Cardiac fibroblast (primary cell): ENCODE measurements at regions not wholly inside any gene's neighbourhood (a gene's known extent, or its start where the extent isn't known, plus 50 kb on each side); places are given as distances from the start of the nearest gene placed in this dataset.

Experiments
- DNase-seq, 2 donors: peaks; one replicate each; pipeline versions ENCODE4 v3.0.0 to v3.0.0-alpha.2; 2010; ENCODE audit warnings: low read depth in 2 of 2
- H3K4me3 ChIP-seq, 2 donors: replicated peaks in 1 of 2; 1 replicate in 1 of 2; 2 replicates in 1 of 2; pipeline ENCODE4 v1.5.1; 2011; ENCODE audit warnings: low read depth in 2 of 2, low read length in 2 of 2, mild to moderate bottlenecking in 2 of 2, moderate library complexity in 1 of 2
- TF ChIP-seq, protein P1 (sequence below): IDR thresholded peaks from one replicate; pipeline ENCODE4 v1.5.1; 2011; ENCODE audit warnings: low read depth, mild to moderate bottlenecking, low read length, inconsistent platforms

GRCh38 chr17:77783991-77784820 is 174.3 kb upstream of the TNRC6C start:
- no peak for DNase-seq
- TF ChIP-seq, protein P1, sequence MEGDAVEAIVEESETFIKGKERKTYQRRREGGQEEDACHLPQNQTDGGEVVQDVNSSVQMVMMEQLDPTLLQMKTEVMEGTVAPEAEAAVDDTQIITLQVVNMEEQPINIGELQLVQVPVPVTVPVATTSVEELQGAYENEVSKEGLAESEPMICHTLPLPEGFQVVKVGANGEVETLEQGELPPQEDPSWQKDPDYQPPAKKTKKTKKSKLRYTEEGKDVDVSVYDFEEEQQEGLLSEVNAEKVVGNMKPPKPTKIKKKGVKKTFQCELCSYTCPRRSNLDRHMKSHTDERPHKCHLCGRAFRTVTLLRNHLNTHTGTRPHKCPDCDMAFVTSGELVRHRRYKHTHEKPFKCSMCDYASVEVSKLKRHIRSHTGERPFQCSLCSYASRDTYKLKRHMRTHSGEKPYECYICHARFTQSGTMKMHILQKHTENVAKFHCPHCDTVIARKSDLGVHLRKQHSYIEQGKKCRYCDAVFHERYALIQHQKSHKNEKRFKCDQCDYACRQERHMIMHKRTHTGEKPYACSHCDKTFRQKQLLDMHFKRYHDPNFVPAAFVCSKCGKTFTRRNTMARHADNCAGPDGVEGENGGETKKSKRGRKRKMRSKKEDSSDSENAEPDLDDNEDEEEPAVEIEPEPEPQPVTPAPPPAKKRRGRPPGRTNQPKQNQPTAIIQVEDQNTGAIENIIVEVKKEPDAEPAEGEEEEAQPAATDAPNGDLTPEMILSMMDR, result no peak
- no peak overlapping the region for H3K4me3 ChIP-seq

GRCh38 chr17:77785312-77785905 is 173.1 kb upstream of the TNRC6C start:
- TF ChIP-seq, protein P1, result no peak
- DNase-seq, result no peak

DNA sequence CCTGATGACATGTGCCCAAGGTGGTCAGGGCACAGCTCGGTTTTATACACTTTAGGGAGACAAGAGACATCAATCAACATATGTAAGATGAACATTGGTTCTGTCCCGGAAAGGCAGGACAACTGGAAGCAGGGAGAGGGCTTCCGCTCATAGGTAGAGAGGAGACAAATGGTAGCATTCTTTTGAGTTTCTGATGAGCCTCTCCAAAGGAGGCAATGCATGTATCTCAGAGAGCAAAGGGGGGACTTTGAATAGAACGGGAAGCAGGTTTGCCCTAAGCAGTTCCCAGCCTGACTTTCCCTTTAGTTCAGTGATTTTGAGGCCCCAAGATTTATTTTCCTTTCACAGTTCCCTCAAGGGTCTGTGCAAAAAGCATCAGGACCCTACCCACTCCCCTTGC is 172.4 kb upstream of the TNRC6C start:
- no peak overlapping the region for H3K4me3 ChIP-seq
- TF ChIP-seq, protein P1, result no peak
- DNase-seq, result no peak

More at GRCh38 chr17:77785312-77785905, 173.1 kb upstream of the TNRC6C start:
- no peak overlapping the region for H3K4me3 ChIP-seq

GRCh38 chr17:77786740-77787505 is 171.6 kb upstream of the TNRC6C start:
- TF ChIP-seq, protein P1, result no peak
- DNase-seq, result no peak
- no peak overlapping the region for H3K4me3 ChIP-seq

DNA sequence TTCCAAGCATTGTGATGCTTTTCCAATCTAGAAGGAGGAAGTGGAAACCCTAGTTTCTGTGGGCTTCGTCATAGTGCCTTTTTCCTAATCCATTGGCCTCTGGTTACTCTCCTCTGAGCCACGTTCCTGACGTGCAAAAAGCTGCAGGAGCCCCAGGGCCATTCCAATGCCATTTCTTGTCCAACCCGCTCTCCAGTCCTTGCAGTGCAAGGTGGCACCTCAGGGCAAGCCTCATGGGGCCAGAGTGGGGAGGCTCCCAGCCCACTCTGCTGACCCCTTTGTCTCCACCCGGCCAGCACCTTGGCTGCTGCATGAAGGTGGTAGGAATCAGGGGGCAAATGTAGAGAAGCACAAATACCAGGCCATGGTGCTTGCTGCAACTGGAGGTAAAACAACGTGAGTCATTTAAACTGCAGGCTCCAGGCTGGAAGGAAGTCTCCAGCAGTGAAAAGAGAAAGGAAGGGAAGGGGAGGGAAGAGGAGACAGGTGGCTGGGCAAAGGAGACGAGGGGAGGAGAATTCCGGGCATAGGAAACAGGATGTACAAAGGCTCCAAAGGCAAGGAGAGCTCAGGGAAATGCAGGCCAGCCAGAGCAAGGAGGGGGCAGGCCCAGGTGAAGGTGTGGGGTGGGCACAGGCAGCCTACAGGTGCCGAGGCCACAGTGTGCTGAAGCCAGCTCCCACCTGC is 168.2 kb upstream of the TNRC6C start:
- no peak overlapping the region for H3K4me3 ChIP-seq
- DNase-seq, result no peak
- TF ChIP-seq, protein P1, result no peak

DNA sequence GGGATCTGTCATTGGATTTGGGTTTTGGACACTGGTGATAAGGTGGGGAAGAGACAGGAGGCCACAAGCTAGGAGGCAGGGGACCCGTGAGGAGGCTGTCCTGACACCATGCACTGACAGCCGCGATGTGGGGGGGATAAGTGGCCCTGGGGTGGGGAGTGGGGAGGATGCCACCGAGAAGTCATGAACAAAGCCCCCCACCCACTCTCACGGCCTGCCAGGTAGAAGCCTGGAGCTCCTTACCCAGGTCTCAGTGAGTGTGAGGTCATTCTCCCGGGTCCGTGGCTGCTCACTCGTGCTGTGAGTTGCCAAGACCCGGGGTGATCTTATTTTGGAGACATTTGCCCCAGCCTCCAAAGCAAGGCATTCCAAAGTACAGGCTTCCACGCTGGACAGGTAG is 165.9 kb upstream of the TNRC6C start:
- TF ChIP-seq, protein P1, result no peak
- no peak overlapping the region for H3K4me3 ChIP-seq
- DNase-seq, result no peak
